ENCODE measurements at regions not wholly inside any gene's neighbourhood (a gene's known extent, or its start where the extent isn't known, plus 50 kb on each side); places are given as distances from the start of the nearest gene placed in this dataset.
A peak's percentile ranks its signal among the peaks of the same experiment; 100 is the strongest.

DNA sequence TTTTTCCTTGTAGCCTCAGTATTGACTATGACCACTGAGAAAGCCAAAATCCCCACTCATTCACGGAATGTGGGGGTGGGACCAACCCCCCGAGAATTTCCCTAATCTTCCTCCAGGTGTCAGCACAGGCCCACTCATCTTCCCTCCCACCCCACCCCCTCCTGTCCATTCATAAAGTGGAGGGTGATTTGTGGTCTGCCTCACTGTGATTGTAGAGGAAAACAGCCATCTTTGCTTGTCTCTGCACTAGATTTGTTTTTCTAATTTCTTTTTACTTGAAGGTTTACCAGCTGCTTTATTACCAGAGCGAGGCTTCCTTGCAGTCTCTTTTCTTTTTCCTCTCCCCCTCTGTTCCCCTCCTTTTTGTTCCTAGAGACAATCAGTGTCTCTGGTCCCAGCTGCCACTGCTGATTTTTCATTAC, 171.8 kb downstream of the ICOS start:
- H3K4me3 ChIP-seq (ENCODE audit: insufficient read length, low read depth) = no peak overlapping the region
- peak; percentile 13 for DNase-seq (ENCODE audit: low read depth, low spot score)
- H3K9me3 ChIP-seq (ENCODE audit: insufficient read depth, low read length) = no peaks in the 10 kb centered on the region
- H3K36me3 ChIP-seq (ENCODE audit: insufficient read depth, insufficient read length, low read length) = no peaks in the 10 kb centered on the region
- H3K27me3 ChIP-seq (ENCODE audit: insufficient read depth, insufficient read length) = no peaks in the 10 kb centered on the region
- TF ChIP-seq ZNF274 (IDR thresholded peaks at IDR 0.05; ENCODE audit: low read depth, low read length) (no peak), SUZ12 (IDR thresholded peaks at IDR 0.05; ENCODE audit: extremely low read depth, insufficient read depth, insufficient read length) (no peak), YY1 (IDR thresholded peaks at IDR 0.05; ENCODE audit: insufficient read depth, insufficient read length) (no peak)
- H3K4me1 ChIP-seq (ENCODE audit: insufficient read depth, insufficient read length) = no peaks in the 10 kb centered on the region
- no peak overlapping the region for H3K9ac ChIP-seq (ENCODE audit: insufficient read length, low read depth)

DNA sequence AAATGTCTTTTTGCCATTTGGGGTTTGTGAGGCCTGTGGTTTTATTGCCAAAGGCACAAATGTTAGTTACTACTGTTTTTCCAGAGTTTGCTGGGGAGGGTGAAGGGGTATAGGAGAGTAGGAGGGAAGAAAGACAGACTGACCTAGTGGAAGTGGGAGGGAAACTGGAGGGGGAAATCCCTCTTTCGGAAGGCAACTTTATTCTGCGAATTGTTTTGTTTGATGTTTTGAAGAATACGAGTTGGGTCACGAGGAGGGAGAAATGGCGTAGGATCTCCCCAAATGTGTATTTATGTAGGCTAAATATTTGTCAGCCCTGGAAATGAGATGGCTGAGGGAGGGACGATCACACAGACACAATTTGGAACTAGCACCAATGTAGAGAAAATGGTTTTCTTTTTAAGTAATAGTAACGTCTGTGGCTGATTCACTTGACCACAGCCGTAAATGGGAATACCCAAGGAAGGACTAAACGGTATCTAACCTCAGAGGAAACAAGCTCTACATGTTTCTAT, 172.3 kb downstream of the ICOS start:
- Histone ChIP-seq H3K27me3 (ENCODE audit: insufficient read depth, insufficient read length) (no peaks in the 10 kb centered on the region), H3K36me3 (ENCODE audit: insufficient read depth, insufficient read length, low read length) (no peaks in the 10 kb centered on the region), H3K4me3 (ENCODE audit: insufficient read length, low read depth) (no peak overlapping the region), H3K9me3 (ENCODE audit: insufficient read depth, low read length) (no peaks in the 10 kb centered on the region), H3K4me1 (ENCODE audit: insufficient read depth, insufficient read length) (no peaks in the 10 kb centered on the region), H3K9ac (ENCODE audit: insufficient read length, low read depth) (no peak overlapping the region)
- no peak for DNase-seq (ENCODE audit: low read depth, low spot score)
- TF ChIP-seq ZNF274 (IDR thresholded peaks at IDR 0.05; ENCODE audit: low read depth, low read length) = no peak
- TF ChIP-seq YY1 (IDR thresholded peaks at IDR 0.05; ENCODE audit: insufficient read depth, insufficient read length) = no peak
- TF ChIP-seq SUZ12 (IDR thresholded peaks at IDR 0.05; ENCODE audit: extremely low read depth, insufficient read depth, insufficient read length) = no peak

GRCh38 chr2:204109681-204110080, 173.1 kb downstream of the ICOS start:
- no peak for DNase-seq (ENCODE audit: low read depth, low spot score)
- Histone ChIP-seq H3K9me3 (ENCODE audit: insufficient read depth, low read length) (no peaks in the 10 kb centered on the region), H3K4me3 (ENCODE audit: insufficient read length, low read depth) (no peak overlapping the region), H3K27me3 (ENCODE audit: insufficient read depth, insufficient read length) (no peaks in the 10 kb centered on the region), H3K9ac (ENCODE audit: insufficient read length, low read depth) (no peak overlapping the region), H3K36me3 (ENCODE audit: insufficient read depth, insufficient read length, low read length) (no peaks in the 10 kb centered on the region), H3K4me1 (ENCODE audit: insufficient read depth, insufficient read length) (no peaks in the 10 kb centered on the region)
- TF ChIP-seq SUZ12 (IDR thresholded peaks at IDR 0.05; ENCODE audit: extremely low read depth, insufficient read depth, insufficient read length) = no peak
- TF ChIP-seq YY1 (IDR thresholded peaks at IDR 0.05; ENCODE audit: insufficient read depth, insufficient read length) = no peak
- TF ChIP-seq ZNF274 (IDR thresholded peaks at IDR 0.05; ENCODE audit: low read depth, low read length) = no peak

DNA sequence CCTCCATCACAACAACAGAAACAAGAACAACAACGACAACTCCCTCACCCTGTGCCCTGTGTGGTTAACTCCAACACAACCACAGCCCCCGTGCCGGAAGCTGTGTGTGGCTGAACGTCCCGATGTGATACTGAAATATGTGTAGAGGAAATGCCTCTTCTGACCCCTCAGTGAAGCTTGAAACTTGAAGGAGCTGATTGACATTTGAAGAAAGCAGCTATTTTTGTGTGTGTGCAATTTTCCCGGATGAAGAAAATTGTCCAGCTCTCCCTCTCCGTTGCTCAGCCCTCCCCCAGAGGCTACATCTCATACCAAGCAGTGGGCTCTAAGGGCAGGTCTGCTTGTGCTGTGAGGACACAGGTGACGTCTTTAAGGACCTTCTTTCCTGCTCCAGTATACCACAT, 173.8 kb downstream of the ICOS start:
- Histone ChIP-seq H3K9ac (ENCODE audit: insufficient read length, low read depth) (no peak overlapping the region), H3K27me3 (ENCODE audit: insufficient read depth, insufficient read length) (no peaks in the 10 kb centered on the region), H3K36me3 (ENCODE audit: insufficient read depth, insufficient read length, low read length) (no peaks in the 10 kb centered on the region), H3K4me1 (ENCODE audit: insufficient read depth, insufficient read length) (no peaks in the 10 kb centered on the region), H3K4me3 (ENCODE audit: insufficient read length, low read depth) (no peak overlapping the region), H3K9me3 (ENCODE audit: insufficient read depth, low read length) (no peaks in the 10 kb centered on the region)
- DNase-seq (ENCODE audit: low read depth, low spot score) = no peak
- TF ChIP-seq SUZ12 (IDR thresholded peaks at IDR 0.05; ENCODE audit: extremely low read depth, insufficient read depth, insufficient read length) = no peak
- no peak for TF ChIP-seq YY1 (IDR thresholded peaks at IDR 0.05; ENCODE audit: insufficient read depth, insufficient read length)
- no peak for TF ChIP-seq ZNF274 (IDR thresholded peaks at IDR 0.05; ENCODE audit: low read depth, low read length)

- Histone ChIP-seq H3K9me3 (ENCODE audit: insufficient read depth, low read length) (no peaks in the 10 kb centered on the region), H3K9ac (ENCODE audit: insufficient read length, low read depth) (no peak overlapping the region), H3K36me3 (ENCODE audit: insufficient read depth, insufficient read length, low read length) (no peaks in the 10 kb centered on the region), H3K4me1 (ENCODE audit: insufficient read depth, insufficient read length) (no peaks in the 10 kb centered on the region), H3K4me3 (ENCODE audit: insufficient read length, low read depth) (no peak overlapping the region), H3K27me3 (ENCODE audit: insufficient read depth, insufficient read length) (no peaks in the 10 kb centered on the region)
- DNase-seq (ENCODE audit: low read depth, low spot score) = no peak
- TF ChIP-seq SUZ12 (IDR thresholded peaks at IDR 0.05; ENCODE audit: extremely low read depth, insufficient read depth, insufficient read length) (no peak), ZNF274 (IDR thresholded peaks at IDR 0.05; ENCODE audit: low read depth, low read length) (no peak), YY1 (IDR thresholded peaks at IDR 0.05; ENCODE audit: insufficient read depth, insufficient read length) (no peak)
Measured at GRCh38 chr2:204110751-204111516, 174.4 kb downstream of the ICOS start.

DNA sequence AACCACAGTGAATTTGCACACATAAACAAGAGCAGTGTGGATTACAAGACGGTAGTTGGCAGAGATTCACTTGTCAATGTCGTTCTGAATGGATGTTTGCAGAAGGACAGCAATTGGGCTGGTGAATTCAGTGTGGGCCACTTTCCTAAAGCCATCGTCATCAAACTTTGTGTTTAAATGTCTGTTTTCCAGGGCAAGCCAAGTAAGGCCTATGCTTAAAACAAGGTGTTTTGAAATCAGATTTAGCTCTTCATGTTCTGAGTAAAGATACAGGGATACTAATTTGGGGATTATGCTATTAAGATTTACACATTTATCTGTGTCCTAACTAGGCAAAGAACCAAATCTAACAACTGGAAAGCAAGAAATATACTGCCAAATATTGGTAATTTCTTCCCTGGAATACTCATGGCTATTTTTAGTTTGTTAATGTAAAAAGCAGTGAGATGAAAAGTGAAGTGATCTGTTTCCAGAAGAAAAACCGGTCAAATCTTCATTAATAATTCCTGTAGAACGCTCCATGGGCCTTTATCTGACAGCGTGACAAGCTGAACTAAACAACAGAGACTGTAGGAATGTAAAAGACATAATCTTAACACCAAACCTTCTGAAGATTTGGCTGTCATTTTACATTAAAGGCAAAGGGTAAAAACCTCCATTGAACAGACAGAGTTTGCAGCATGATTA, 175.7 kb downstream of the ICOS start:
- DNase-seq (ENCODE audit: low read depth, low spot score) = no peak
- TF ChIP-seq ZNF274 (IDR thresholded peaks at IDR 0.05; ENCODE audit: low read depth, low read length) = no peak
- no peak for TF ChIP-seq SUZ12 (IDR thresholded peaks at IDR 0.05; ENCODE audit: extremely low read depth, insufficient read depth, insufficient read length)
- no peak for TF ChIP-seq YY1 (IDR thresholded peaks at IDR 0.05; ENCODE audit: insufficient read depth, insufficient read length)
- Histone ChIP-seq H3K36me3 (ENCODE audit: insufficient read depth, insufficient read length, low read length) (no peaks in the 10 kb centered on the region), H3K9me3 (ENCODE audit: insufficient read depth, low read length) (no peaks in the 10 kb centered on the region), H3K9ac (ENCODE audit: insufficient read length, low read depth) (no peak overlapping the region), H3K4me3 (ENCODE audit: insufficient read length, low read depth) (no peak overlapping the region), H3K27me3 (ENCODE audit: insufficient read depth, insufficient read length) (no peaks in the 10 kb centered on the region), H3K4me1 (ENCODE audit: insufficient read depth, insufficient read length) (no peaks in the 10 kb centered on the region)

All from NT2/D1 (cell line).